Esophagus squamous epithelium (tissue), 4 donors: ENCODE measurements at regions not wholly inside any gene's neighbourhood (a gene's known extent, or its start where the extent isn't known, plus 50 kb on each side); places are given as distances from the start of the nearest gene placed in this dataset.

Experiments
- POLR2A ChIP-seq, 4 donors: fragments of 450-650 bp; IDR thresholded peaks; one replicate each; pipeline ENCODE4 v1.6.1; 2017; ENCODE audit warnings: antibody characterized with exemption in 4 of 4, mild to moderate bottlenecking in 4 of 4, moderate library complexity in 3 of 4
- TF ChIP-seq, protein P1 (sequence below), 6 experiments: fragments of 450-650 bp in 4 of 6; fragments of 200-600 bp in 2 of 6; sonication (generic) in 2 of 6; IDR thresholded peaks; one replicate each; pipeline ENCODE4 v1.5.1; 2016 to 2019; ENCODE audit warnings: antibody characterized with exemption in 6 of 6, mild to moderate bottlenecking in 4 of 6, moderate library complexity in 4 of 6

GRCh38 chr2:13035866-13036265 lies 319.1 kb downstream of the TRIB2 start:
- no peak for TF ChIP-seq POLR2A (IDR thresholded peaks at IDR 0.05)
- TF ChIP-seq, protein P1, sequence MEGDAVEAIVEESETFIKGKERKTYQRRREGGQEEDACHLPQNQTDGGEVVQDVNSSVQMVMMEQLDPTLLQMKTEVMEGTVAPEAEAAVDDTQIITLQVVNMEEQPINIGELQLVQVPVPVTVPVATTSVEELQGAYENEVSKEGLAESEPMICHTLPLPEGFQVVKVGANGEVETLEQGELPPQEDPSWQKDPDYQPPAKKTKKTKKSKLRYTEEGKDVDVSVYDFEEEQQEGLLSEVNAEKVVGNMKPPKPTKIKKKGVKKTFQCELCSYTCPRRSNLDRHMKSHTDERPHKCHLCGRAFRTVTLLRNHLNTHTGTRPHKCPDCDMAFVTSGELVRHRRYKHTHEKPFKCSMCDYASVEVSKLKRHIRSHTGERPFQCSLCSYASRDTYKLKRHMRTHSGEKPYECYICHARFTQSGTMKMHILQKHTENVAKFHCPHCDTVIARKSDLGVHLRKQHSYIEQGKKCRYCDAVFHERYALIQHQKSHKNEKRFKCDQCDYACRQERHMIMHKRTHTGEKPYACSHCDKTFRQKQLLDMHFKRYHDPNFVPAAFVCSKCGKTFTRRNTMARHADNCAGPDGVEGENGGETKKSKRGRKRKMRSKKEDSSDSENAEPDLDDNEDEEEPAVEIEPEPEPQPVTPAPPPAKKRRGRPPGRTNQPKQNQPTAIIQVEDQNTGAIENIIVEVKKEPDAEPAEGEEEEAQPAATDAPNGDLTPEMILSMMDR (IDR thresholded peaks at IDR 0.05), result no peak
